ENCODE measurements at regions not wholly inside any gene's neighbourhood (a gene's known extent, or its start where the extent isn't known, plus 50 kb on each side); places are given as distances from the start of the nearest gene placed in this dataset.

- FAIRE-seq, result no peak
- intact Hi-C loops (cut with micrococcal nuclease) (no loop called here), in situ Hi-C loops (cut with MboI) (no loop called here)
- Histone ChIP-seq H3K9me3 (replicated peaks; ENCODE audit: control insufficient read depth, insufficient read depth, low read depth, low read length) (no peaks in the 10 kb centered on the region), H3K4me2 (ENCODE audit: insufficient read depth, low read length) (no peak overlapping the region), H3K36me3 (ENCODE audit: control insufficient read depth, insufficient read depth, low read length) (no peaks in the 10 kb centered on the region), H3K27me3 (ENCODE audit: control insufficient read depth in 2 of 2, insufficient read depth in 2 of 2, low read length in 2 of 2) (no peaks in the 10 kb centered on the region), H3K79me2 (ENCODE audit: control insufficient read depth, insufficient read depth, low read length) (no peaks in the 10 kb centered on the region), H3K9ac (ENCODE audit: insufficient read depth in 1 of 2, low read depth in 2 of 2, low read length in 2 of 2) (no peak overlapping the region), H2AFZ (ENCODE audit: low read depth, low read length) (no peak overlapping the region), H4K20me1 (replicated peaks; ENCODE audit: control insufficient read depth, insufficient read depth, low read length) (no peaks in the 10 kb centered on the region), H3K4me1 (replicated peaks in 1 of 2; ENCODE audit: control insufficient read depth in 2 of 2, insufficient read depth in 2 of 2, low read length in 2 of 2) (no peaks in the 10 kb centered on the region), H3K27ac (ENCODE audit: extremely low read depth, low read depth, low read length) (no peak overlapping the region), H3K4me3 (no peak overlapping the region), H3K9me1 (ENCODE audit: control insufficient read depth, insufficient read depth, low read length) (no peaks in the 10 kb centered on the region)
- no peak for ATAC-seq
- DNase-seq (ENCODE audit: extremely low read depth in 1 of 4, low spot score in 3 of 4), result no peak
- TF ChIP-seq, protein P1, sequence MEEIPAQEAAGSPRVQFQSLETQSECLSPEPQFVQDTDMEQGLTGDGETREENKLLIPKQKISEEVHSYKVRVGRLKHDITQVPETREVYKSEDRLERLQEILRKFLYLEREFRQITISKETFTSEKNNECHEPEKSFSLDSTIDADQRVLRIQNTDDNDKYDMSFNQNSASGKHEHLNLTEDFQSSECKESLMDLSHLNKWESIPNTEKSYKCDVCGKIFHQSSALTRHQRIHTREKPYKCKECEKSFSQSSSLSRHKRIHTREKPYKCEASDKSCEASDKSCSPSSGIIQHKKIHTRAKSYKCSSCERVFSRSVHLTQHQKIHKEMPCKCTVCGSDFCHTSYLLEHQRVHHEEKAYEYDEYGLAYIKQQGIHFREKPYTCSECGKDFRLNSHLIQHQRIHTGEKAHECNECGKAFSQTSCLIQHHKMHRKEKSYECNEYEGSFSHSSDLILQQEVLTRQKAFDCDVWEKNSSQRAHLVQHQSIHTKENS (CRISPR knock-in tag; IDR thresholded peaks at IDR 0.05), result no peak
- TF ChIP-seq YBX1 (IDR thresholded peaks at IDR 0.05) (no peak), ZNF76 (CRISPR knock-in tag; IDR thresholded peaks at IDR 0.05; ENCODE audit: borderline replicate concordance) (no peak), ZNF830 (CRISPR knock-in tag; IDR thresholded peaks at IDR 0.05) (no peak), NCOR1 (IDR thresholded peaks at IDR 0.05) (no peak), CBX5 (IDR thresholded peaks at IDR 0.05; ENCODE audit: borderline replicate concordance, low read depth) (no peak), MBD2 (IDR thresholded peaks at IDR 0.05; ENCODE audit: borderline replicate concordance, low read depth) (no peak), TFAM (CRISPR knock-in tag; conservative IDR thresholded peaks at IDR 0.05) (no peak), ARID2 (IDR thresholded peaks at IDR 0.05) (no peak), ZNF436 (CRISPR knock-in tag; IDR thresholded peaks at IDR 0.05) (no peak)
- BruUV-seq (replicated peaks), result no TSS peak
- ChIA-PET CTCF (ENCODE audit: low intra/inter-chr PET ratio) (no interaction called here), POLR2A (no interaction called here)
- 0% methylated on average over 2 of the region's 2 CpGs for WGBS (ENCODE audit: insufficient coverage, low coverage, missing lambda C conversion rate)
These were observed 154.9 kb downstream of the FGF9 start for GRCh38 chr13:21825801-21826200.
